Uterus (tissue), 2 donors: ENCODE measurements at regions not wholly inside any gene's neighbourhood (a gene's known extent, or its start where the extent isn't known, plus 50 kb on each side); places are given as distances from the start of the nearest gene placed in this dataset.

Experiments used
- CTCF ChIP-seq, 4 experiments: fragments of 200-600 bp in 2 of 4; fragments of 450-650 bp in 2 of 4; sonication (generic) in 2 of 4; IDR thresholded peaks; one replicate each; pipeline ENCODE4 v1.5.1; 2016 to 2019; ENCODE audit warnings: antibody characterized with exemption in 4 of 4, mild to moderate bottlenecking in 2 of 4, moderate library complexity in 1 of 4
- POLR2A ChIP-seq, 2 donors: fragments of 450-650 bp; IDR thresholded peaks; one replicate each; pipeline ENCODE4 v1.6.1; 2016; ENCODE audit warnings: antibody characterized with exemption in 2 of 2, mild to moderate bottlenecking in 1 of 2, moderate library complexity in 1 of 2

- TF ChIP-seq CTCF (IDR thresholded peaks at IDR 0.05) = no peak
- no peak for TF ChIP-seq POLR2A (IDR thresholded peaks at IDR 0.05)
Observed at GRCh38 chr5:27612161-27612560, 573.8 kb upstream of the CDH9 start.
